SK-N-SH (cell line): ENCODE measurements at regions not wholly inside any gene's neighbourhood (a gene's known extent, or its start where the extent isn't known, plus 50 kb on each side); places are given as distances from the start of the nearest gene placed in this dataset.

Experiments used
- CTCF ChIP-seq: fragments of 200-600 bp; sonication (generic); IDR thresholded peaks from 2 replicates; pipeline ENCODE4 v1.6.1; 2017; ENCODE audit warnings: antibody characterized with exemption, mild to moderate bottlenecking, moderate library complexity
- EZH2phosphoT487 ChIP-seq: fragments of 200-600 bp; sonication (generic); IDR thresholded peaks from 2 replicates; pipeline ENCODE4 v1.6.1; 2017; ENCODE audit warnings: low read depth, mixed run types, mild to moderate bottlenecking, antibody characterized with exemption, moderate library complexity, borderline replicate concordance
- FOXM1 ChIP-seq: IDR thresholded peaks from 2 replicates; pipeline ENCODE4 v1.4.0; 2012; ENCODE audit warnings: low read depth, mild to moderate bottlenecking
- RAD21 ChIP-seq: IDR thresholded peaks from 2 replicates; pipeline ENCODE4 v1.6.1; 2012; ENCODE audit warnings: mild to moderate bottlenecking, low read length
- USF1 ChIP-seq: IDR thresholded peaks from 2 replicates; pipeline ENCODE4 v1.4.0; 2012; ENCODE audit warnings: low read depth, borderline replicate concordance
- YY1 ChIP-seq: IDR thresholded peaks from 2 replicates; pipeline ENCODE4 v1.4.0; 2012; ENCODE audit warnings: low read depth, mild to moderate bottlenecking

GRCh38 chr13:64083396-64083795 lies 2667.7 kb upstream of the PCDH20 start:
- TF ChIP-seq RAD21 = no peak
- no peak for TF ChIP-seq YY1
- no peak for TF ChIP-seq CTCF
- no peak for TF ChIP-seq EZH2phosphoT487
- TF ChIP-seq FOXM1 = no peak
- TF ChIP-seq USF1 = no peak
